ENCODE measurements at regions not wholly inside any gene's neighbourhood (a gene's known extent, or its start where the extent isn't known, plus 50 kb on each side); places are given as distances from the start of the nearest gene placed in this dataset.

GRCh38 chr2:81355436-81355835, 1050.9 kb upstream of the LRRTM1 start:
- Histone ChIP-seq H3K4me3 (replicated peaks in 1 of 4; ENCODE audit: control extremely low read depth in 1 of 4, insufficient read depth in 1 of 4, low read depth in 3 of 4, low read length in 4 of 4) (no peak overlapping the region), H3K36me3 (ENCODE audit: control insufficient read depth, insufficient read depth, low read length) (no peaks in the 10 kb centered on the region), H3K9me3 (ENCODE audit: control insufficient read depth, insufficient read depth, low read depth, low read length) (no peaks in the 10 kb centered on the region), H3K27me3 (ENCODE audit: control insufficient read depth, insufficient read depth, low read length) (no peaks in the 10 kb centered on the region), H3K27ac (ENCODE audit: insufficient read depth, low read length) (no peak overlapping the region), H3K4me1 (ENCODE audit: control insufficient read depth, extremely low read depth, insufficient read depth, low read length) (no peaks in the 10 kb centered on the region), H3K79me2 (ENCODE audit: control insufficient read depth, insufficient read depth, low read length) (no peaks in the 10 kb centered on the region), H4K20me1 (ENCODE audit: control insufficient read depth, extremely low read depth, insufficient read depth, low read length) (no peaks in the 10 kb centered on the region), H3K4me2 (ENCODE audit: extremely low read depth, insufficient read depth, low read length) (no peak overlapping the region), H3K9ac (ENCODE audit: insufficient read depth, low read length) (no peak overlapping the region), H2AFZ (ENCODE audit: low read length) (no peak overlapping the region)
- TF ChIP-seq CTCF (conservative IDR thresholded peaks at IDR 0.05 in 1 of 2, IDR thresholded peaks at IDR 0.05 in 1 of 2; ENCODE audit: low read depth in 1 of 2, low read length in 2 of 2) (no peak), EZH2 (IDR thresholded peaks at IDR 0.05; ENCODE audit: low read length, missing control alignments) (no peak)
- DNase-seq (ENCODE audit: low read depth in 2 of 2) = no peak

GRCh38 chr2:81334046-81334445, 1029.5 kb upstream of the LRRTM1 start:
- DNase-seq (ENCODE audit: low read depth in 2 of 2) = no peak
- Histone ChIP-seq H3K36me3 (ENCODE audit: control insufficient read depth, insufficient read depth, low read length) (no peaks in the 10 kb centered on the region), H3K79me2 (ENCODE audit: control insufficient read depth, insufficient read depth, low read length) (no peaks in the 10 kb centered on the region), H3K27me3 (ENCODE audit: control insufficient read depth, insufficient read depth, low read length) (no peaks in the 10 kb centered on the region), H2AFZ (ENCODE audit: low read length) (no peak overlapping the region), H3K27ac (ENCODE audit: insufficient read depth, low read length) (no peak overlapping the region), H3K9me3 (ENCODE audit: control insufficient read depth, insufficient read depth, low read depth, low read length) (no peaks in the 10 kb centered on the region), H4K20me1 (ENCODE audit: control insufficient read depth, extremely low read depth, insufficient read depth, low read length) (no peaks in the 10 kb centered on the region), H3K9ac (ENCODE audit: insufficient read depth, low read length) (no peak overlapping the region), H3K4me1 (ENCODE audit: control insufficient read depth, extremely low read depth, insufficient read depth, low read length) (no peaks in the 10 kb centered on the region), H3K4me3 (replicated peaks in 1 of 4; ENCODE audit: control extremely low read depth in 1 of 4, insufficient read depth in 1 of 4, low read depth in 3 of 4, low read length in 4 of 4) (no peak overlapping the region), H3K4me2 (ENCODE audit: extremely low read depth, insufficient read depth, low read length) (no peak overlapping the region)
- TF ChIP-seq EZH2 (IDR thresholded peaks at IDR 0.05; ENCODE audit: low read length, missing control alignments) (no peak), CTCF (conservative IDR thresholded peaks at IDR 0.05 in 1 of 2, IDR thresholded peaks at IDR 0.05 in 1 of 2; ENCODE audit: low read depth in 1 of 2, low read length in 2 of 2) (no peak)

GRCh38 chr2:81328968-81329367, 1024.4 kb upstream of the LRRTM1 start:
- Histone ChIP-seq H3K27me3 (ENCODE audit: control insufficient read depth, insufficient read depth, low read length) (no peaks in the 10 kb centered on the region), H3K9ac (ENCODE audit: insufficient read depth, low read length) (no peak overlapping the region), H3K36me3 (ENCODE audit: control insufficient read depth, insufficient read depth, low read length) (no peaks in the 10 kb centered on the region), H3K9me3 (ENCODE audit: control insufficient read depth, insufficient read depth, low read depth, low read length) (no peaks in the 10 kb centered on the region), H3K4me2 (ENCODE audit: extremely low read depth, insufficient read depth, low read length) (no peak overlapping the region), H4K20me1 (ENCODE audit: control insufficient read depth, extremely low read depth, insufficient read depth, low read length) (no peaks in the 10 kb centered on the region), H3K27ac (ENCODE audit: insufficient read depth, low read length) (no peak overlapping the region), H3K4me1 (ENCODE audit: control insufficient read depth, extremely low read depth, insufficient read depth, low read length) (no peaks in the 10 kb centered on the region), H3K4me3 (replicated peaks in 1 of 4; ENCODE audit: control extremely low read depth in 1 of 4, insufficient read depth in 1 of 4, low read depth in 3 of 4, low read length in 4 of 4) (no peak overlapping the region), H2AFZ (ENCODE audit: low read length) (no peak overlapping the region), H3K79me2 (ENCODE audit: control insufficient read depth, insufficient read depth, low read length) (no peaks in the 10 kb centered on the region)
- TF ChIP-seq EZH2 (IDR thresholded peaks at IDR 0.05; ENCODE audit: low read length, missing control alignments) (no peak), CTCF (conservative IDR thresholded peaks at IDR 0.05 in 1 of 2, IDR thresholded peaks at IDR 0.05 in 1 of 2; ENCODE audit: low read depth in 1 of 2, low read length in 2 of 2) (no peak)
- no peak for DNase-seq (ENCODE audit: low read depth in 2 of 2)

Data from fibroblast of lung (primary cell).